T1000 (cell line): ENCODE measurements at regions not wholly inside any gene's neighbourhood (a gene's known extent, or its start where the extent isn't known, plus 50 kb on each side); places are given as distances from the start of the nearest gene placed in this dataset.
A peak's percentile ranks its signal among the peaks of the same experiment; 100 is the strongest.
"Not testable (repeated sequence)": the region's sequence is repeated elsewhere in the genome, so short reads cannot be mapped to it uniquely, and the experiment has no call there.

ENCODE experiments used
- DNase-seq: peaks from one replicate; lab custom pipeline; 2025; ENCODE audit warnings: mixed read lengths; lab: John Stamatoyannopoulos, UW

DNA sequence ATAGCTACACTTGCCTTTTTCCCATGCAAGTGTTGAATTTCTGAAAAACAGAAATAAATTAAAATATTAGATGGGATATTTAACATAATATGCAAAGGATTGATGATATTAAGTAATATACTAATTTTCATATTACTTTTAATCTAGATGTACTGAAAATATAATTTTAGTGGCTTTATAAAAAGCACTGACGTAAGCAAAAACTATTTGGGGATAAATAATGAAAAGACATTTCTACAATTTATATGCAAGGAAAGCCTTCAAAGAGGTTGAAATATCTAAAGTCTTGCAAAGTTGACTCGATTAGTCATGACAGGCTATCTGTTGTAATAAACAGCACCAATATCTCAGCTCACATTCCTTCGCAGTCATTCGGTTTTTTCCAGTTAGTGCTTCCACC lies 94.9 kb upstream of the ABCB5 start:
- no peak for DNase-seq

DNA sequence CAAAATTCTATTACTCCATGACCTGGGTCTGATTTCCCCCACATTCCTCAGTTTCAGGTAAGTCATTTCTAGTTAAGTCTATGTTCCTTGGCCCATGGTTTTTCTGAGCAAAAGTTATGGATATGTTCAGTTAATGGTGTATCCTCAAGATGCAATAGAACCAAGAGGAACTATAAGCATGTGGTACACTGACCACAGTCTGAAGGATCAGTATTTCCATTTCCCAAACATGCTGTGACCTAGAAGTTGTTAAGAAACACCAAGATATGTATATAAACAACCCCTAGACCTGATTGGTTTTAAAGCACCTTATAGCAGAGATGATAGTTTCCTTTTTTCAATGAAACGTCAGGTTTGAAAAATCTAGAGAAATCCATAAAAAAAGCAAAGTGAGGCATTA lies 94.2 kb upstream of the ABCB5 start:
- no peak for DNase-seq

DNA sequence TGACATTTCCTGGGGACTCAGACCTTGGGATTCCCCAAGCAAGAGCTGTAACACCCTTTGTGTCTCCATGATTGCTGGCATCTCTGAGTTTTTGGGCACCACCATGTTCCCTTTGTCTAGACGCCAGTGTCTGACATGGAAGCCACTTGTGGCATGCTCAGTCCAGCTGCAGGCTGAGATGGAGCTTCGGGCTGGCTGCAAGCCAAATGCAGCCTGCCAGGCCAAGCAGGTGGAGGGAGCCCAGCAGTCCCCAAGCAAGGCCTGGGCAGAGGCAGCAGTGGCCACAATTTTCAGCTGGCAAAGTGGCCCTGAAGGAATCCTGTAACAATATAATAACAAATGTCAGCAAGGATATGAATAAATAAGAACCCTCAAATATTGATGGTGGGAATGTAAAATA lies 86.2 kb upstream of the ABCB5 start:
- DNase-seq: no peak

DNA sequence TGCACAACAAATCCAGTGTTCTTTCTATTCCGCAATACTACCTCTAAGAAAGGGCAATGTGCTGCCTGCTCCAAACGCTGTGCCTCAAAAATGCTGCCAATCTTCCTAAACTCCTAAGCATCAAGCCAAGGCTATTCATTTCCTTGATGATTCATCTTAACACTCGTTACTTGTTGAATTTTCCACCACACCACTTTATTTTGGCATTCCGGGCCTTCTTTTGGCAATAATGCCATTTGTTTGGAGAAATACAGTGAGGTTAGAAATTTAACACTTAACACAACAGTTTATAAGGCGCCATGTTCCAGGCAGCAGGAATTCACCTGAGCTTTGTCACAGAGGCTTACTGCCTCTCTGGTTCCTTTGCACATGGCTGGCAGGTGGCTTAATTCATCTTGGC lies 82.6 kb upstream of the ABCB5 start:
- DNase-seq: no peak

DNA sequence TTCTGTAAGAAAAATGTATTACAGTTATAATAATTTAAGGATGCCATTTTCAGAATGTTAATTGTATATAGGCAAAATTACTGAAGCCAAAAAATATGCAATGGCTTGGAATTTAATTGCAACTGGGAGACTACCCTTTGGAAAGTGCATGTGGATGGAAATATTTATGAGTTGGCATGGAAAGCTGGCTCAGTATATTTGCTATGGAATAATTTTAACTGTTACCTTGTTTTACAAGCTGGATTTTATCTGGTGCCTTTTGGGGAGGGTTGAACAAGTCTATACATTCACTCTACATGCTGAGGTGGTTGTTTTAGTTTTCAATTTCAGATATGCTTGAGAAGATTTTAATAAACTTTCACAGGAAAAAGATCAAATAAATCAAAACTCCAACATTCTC lies 80.9 kb upstream of the ABCB5 start:
- no peak for DNase-seq

DNA sequence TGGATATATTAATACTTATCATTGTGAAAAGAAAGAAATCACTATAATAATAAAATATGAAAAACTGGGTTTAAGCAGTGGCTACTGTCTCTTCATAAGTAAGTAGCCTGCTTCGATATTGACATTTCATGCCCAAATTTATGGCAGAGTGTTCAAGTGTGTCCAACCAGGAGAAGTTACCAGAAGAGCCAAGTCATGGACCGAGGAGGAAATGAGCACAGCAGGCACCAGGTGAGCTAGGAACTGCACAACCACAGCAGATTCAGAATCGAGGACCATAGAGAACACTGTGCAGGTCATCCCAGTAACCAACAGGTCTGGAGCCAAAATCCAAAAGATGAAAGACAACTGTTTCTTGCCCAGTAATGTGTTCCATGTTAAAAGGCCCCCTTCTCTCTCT lies 79.9 kb upstream of the ABCB5 start:
- DNase-seq: no peak

DNA sequence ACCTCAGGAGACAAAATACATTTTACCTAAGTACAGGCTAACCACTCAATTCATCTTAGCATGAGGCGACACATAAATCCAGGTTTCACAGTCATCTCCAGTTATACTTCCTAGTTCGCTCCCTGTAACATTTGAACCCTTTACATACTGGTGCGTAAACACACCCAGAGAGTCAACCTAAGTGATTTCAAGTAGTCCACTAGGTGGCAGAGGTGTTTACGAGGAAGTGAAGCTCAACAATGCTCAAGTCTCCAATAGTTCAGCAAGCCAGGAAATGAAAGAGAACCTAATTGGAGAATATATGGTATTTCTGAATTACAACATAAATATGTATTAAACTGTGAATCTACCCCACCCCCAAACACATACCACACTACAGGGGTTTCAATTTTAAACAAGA lies 76.3 kb upstream of the ABCB5 start:
- no peak for DNase-seq

DNA sequence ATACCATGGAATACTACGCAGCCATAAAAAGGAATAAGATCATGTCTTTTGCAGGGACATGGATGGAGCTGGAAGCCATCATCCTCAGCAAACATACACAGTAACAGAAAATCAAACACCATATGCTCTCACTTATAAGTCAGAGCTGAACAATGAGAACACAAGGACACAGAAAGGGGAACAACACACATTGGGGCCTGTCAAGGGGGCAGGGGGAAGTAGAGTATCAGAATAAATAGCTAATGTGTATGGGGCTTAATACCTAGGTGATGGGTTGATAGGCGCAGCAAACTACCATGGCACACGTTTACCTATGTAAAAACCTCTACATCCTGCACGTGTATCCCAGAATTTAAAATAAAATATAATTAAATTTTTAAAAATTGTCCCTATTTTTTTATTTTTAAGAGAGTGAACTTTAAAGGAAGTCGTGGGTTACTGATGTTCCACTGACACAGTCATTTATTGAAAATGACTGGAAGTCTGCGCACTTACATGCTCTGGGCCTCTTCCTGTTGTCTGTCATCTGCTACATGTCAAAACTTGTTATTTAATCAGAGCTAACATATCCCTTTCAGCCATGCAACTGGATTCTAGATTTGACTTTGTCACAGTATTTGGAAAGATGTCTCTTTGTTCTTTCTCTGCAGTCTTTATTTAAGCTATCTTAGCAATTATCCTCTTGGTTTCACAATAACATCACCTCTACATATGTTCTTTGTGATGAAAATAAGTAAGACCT lies 73.7 kb upstream of the ABCB5 start:
- no peak for DNase-seq

DNA sequence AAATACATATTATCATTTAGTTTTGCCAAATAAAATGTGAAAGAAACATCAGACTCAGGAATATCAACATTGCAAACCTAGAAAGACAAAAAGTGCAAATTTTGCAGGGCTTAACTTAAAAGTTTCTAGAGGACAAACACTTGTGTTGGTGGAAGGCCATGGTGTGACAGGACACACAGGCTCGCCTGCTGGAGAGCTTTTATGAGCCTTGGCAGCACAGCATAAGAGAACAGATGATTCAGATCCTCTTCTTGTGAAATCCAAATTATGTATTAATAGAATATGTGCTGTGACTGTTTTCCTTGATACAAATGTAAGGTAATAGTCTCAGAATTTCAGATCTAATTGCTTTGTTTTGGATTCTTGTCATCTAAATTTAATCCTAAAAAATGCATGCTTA lies 72.9 kb upstream of the ABCB5 start:
- no peak for DNase-seq

DNA sequence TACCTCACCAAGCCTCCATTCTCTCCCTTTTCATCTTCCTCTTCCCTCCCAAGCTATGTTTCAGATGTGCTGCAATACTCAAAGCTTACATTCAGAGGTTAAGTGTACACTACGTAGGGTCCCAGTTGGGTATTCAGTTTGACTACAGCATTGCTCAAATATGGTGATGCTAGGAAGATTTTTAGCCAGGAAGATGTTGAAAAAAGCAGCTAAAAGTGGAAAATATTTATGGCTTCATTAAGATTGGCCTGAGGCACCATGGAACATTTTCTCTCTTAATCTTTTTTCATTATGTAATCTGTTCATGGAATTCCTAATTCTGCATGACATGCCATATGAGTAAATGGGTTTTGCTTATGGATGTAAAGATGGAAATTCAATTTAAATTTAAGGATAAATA lies 72.0 kb upstream of the ABCB5 start:
- DNase-seq: no peak

DNA sequence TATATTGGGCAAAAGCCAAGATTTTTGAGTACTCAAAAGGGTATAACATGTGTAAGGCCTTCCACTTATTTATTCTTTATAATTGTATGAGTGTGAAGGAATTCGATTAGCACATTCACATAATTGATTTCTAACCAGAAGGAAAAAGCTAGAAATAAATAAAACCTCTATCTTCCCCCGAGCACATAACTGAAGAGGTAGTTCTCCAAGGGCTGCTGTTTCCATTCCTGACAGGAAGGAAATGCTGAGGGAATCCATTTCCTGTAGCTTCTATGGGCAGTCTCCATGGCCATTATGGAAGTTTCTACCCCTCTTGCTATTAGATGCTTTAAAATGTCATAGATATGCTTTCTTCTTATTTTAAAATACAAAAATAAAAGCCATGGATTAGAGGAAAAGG lies 70.5 kb upstream of the ABCB5 start:
- no peak for DNase-seq

DNA sequence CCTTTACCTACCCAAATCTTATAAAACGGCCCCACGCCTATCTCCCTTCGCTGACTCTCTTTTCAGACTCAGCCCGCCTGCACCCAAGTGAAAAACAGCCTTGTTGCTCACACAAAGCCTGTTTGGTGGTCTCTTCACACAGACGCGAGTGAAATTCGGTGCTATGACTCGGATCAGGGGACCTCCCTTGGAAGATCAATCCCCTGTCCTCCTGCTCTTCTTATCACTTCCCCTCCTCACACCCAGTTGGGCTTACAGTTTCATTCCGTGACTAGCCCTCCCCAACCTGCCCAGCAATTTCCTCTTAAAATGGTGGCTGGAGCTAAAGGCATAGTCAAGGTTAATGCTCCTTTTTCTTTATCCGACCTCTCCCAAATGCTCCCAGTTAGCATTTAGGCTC lies 68.5 kb upstream of the ABCB5 start:
- not testable (repeated sequence) for DNase-seq

DNA sequence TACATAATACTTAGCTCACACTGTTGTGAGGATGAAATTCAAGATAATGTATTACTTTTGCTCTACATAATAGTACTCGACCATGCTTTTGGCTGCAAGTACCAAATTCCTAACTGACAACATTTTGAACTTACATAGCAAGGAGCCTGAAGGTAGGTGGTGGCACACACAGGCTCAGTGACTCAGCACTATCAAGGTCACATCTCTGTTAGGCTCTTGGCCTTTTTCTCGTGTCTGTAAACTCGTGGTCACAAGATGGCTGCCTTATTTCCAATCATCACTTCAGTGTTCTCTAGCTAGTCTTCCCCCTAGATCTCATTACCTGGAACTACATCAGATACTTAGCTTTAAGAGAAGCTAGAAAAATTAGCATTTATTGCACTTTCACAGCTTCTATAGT lies 61.4 kb upstream of the ABCB5 start:
- no peak for DNase-seq

DNA sequence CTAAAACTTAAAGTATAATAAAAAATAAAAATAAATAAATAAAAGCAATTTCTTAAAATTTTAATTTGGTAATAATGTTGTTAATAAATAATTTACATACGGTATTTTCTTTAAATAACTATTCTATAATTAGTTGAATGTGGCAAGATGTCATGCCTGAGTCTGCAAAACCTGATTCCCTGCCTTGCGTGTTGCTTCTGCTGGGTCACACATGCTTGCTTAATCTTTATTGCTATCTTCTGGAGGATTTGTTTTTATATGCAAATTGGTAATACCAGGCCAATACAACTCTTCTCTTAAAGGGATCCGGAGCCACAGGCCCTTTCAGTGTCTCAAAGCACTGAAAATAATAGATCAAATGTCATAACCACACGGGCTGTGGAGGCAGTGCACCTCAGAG lies 59.4 kb upstream of the ABCB5 start:
- no peak for DNase-seq

DNA sequence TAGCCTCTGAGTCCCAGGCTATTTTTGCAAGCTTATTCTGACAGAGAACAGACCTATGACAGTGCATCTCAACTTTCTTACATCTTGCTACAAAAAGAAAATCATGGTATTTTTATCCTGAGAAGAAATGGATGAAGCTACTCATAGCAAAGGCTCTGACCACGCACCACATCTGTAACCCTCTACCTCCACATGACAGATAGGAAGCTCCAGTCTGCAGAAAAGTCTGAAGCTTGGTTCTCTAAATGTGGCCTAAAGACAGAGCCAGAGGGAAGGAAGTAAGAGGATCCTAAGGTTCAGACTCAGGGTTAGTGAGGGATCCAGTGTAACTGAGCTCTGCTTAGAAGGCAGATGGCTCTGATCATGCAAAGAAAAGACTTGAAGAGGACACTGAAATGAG lies 58.4 kb upstream of the ABCB5 start:
- no peak for DNase-seq

DNA sequence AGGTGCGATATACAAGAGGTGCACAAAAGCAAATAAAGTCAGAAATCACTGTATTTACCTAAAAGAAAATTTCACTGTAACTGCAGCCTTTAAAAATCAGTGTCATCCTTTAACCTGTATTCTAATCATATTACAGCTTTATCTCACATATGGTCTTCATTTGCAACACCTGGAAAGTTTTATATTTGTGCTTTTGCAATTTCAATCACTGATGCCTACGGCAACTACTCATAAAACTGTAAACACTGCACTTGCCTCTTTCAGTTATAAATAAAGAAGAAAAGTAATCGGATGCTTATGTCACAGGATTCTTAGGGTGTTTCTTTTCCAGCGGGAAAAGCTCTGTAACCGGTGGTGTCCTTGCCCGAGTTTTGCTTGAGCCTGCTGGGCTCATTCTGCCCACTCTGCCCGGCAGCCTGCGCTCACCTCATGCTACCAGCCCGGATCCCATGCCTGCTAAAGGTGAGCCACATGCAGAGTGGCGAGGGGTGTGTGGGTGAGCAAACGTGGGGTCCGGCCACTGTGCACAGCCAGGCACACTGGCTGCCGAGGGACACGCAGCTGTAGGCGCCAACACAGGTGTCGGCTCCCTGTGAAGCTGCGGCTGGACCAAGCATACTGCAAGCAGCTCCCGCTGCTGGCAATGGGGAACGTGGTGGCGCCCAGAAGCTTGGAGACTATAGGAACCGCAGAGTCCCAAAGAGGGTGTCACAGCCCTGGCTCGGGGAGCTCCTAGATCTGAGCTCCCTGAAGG lies 56.3 kb upstream of the ABCB5 start:
- no peak for DNase-seq

DNA sequence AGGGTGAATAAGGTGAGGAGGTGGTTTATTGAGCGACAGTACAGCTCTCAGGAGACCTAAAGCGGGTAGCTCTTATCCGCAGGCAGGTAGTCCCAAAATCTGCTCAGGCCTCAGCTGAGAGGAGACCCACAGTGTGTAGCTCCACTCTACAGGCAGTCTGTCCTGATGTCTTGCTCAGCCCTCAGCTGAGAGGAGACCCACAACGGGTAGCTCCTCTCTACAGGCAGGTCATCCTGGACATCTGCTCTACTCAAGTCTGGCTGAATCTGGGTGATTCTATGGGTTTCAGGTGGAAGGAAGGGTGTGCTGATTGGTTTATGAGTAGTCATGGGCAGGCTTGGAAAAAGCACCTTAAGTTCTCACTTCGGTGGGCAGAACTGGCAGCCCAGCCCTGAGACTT lies 55.6 kb upstream of the ABCB5 start:
- no peak for DNase-seq

DNA sequence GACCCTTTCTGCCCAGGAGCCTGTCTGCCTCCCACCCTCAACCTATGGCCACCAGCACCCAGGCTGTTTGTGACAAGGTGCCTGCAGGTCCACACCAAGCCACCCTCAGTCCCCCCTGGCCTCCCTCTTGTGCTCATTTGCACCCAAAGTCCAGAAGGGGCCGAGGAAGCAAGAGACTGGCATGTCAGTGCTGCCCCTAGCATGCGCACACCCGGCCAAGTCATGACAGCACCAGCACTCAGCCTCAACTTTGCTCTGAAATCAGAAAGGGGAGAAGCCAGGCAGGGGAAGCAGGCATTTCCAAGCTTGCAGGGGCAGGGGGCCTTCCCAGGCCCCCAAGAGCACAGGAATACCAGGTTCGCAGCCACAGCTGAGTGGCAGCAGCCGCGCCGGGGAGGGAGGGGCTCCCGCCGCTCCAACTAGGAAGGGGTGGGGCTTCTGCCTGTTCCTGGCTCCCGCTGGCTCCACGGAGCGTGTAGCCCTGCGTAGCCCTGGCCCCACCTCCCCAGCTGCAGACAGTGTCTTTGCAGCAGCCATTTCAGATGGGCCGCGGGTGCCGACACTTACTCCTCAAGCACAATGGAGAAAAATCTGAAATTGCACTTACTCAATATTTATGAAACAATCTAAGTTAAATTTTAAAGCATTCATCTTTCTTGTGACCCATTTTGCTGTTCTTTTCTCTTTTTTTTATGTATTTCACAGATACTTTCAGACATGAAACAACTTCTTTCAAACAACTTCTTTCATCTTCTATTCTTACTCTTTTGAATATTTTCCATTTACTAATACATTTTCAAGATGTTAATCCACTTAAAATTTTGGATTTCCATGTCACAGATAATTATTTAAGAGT lies 54.9 kb upstream of the ABCB5 start:
- DNase-seq: no peak

DNA sequence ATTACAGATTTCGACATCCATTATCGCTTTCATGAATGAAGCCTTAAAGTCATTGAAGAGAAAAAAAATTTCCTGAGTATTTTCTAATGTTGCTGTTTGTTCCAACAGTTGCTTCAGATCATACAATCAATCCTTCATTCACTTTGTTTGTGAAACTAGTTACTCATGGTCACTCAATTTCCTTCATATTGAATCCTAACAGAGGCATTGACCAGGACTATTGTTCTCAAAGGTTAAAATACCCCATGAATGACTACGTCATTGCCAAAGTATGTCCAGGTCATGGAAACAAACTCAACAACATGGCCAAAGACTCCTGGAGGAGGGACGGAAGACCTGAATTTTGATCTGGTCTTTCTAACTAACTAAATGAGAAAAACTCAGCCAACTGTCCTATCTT lies 54.0 kb upstream of the ABCB5 start:
- no peak for DNase-seq

DNA sequence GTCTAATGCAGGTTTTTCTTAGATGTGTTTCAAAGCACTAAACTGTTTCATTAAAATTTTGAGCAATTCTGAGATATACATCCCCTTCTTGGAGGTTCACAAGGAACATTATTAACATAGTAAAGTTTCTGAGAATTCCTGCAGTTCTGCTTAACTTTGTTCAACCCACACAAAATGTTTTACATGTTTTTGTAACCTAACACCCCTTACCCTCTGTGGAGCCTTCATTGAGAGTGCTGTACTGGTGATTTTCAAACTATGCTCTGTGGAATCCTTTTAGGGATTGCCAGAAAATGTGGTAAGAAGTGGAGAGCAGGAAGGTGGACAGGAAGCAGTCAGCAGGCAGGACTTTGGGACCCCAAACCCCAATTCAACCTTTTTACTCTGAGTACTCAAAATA lies 53.6 kb upstream of the ABCB5 start:
- no peak for DNase-seq

DNA sequence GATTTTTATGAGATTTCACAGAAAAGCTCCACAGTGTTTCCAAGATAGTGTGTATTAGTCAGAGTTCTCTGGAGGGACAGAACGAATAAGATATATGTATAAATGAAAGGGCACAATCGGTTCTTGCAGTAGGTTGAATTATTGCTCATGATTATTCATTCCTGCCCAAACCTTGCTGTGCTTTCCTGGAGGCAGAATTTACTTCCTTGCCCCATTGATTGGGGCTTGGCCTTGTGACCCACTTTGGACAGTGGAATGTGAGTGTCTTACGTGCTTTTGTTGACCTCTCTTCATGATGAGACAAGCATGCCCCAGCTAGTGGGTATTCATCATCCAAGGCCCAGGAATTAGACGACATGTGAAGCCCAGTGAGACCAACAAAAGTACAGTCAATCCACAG lies 53.0 kb upstream of the ABCB5 start:
- DNase-seq: peak; percentile 8
